GM12864 (cell line): ENCODE measurements at regions not wholly inside any gene's neighbourhood (a gene's known extent, or its start where the extent isn't known, plus 50 kb on each side); places are given as distances from the start of the nearest gene placed in this dataset.

Experiments used
- DNase-seq: peaks from one replicate; pipeline ENCODE4 v3.0.0-alpha.2; 2011; ENCODE audit warnings: low read depth
- H3K4me3 ChIP-seq: 2 replicates; pipeline ENCODE4 v1.5.1; 2011; ENCODE audit warnings: mild to moderate bottlenecking, low read depth, low read length, control low read depth
- TF ChIP-seq, protein P1 (sequence below): IDR thresholded peaks from 2 replicates; pipeline ENCODE4 v1.5.1; 2011; ENCODE audit warnings: low read depth, mild to moderate bottlenecking, moderate library complexity, low read length, control low read depth, inconsistent platforms; ENCODE audit errors: missing control alignments

GRCh38 chr1:239505094-239505493 lies 118.7 kb downstream of the CHRM3 start:
- no peak overlapping the region for H3K4me3 ChIP-seq
- TF ChIP-seq, protein P1, sequence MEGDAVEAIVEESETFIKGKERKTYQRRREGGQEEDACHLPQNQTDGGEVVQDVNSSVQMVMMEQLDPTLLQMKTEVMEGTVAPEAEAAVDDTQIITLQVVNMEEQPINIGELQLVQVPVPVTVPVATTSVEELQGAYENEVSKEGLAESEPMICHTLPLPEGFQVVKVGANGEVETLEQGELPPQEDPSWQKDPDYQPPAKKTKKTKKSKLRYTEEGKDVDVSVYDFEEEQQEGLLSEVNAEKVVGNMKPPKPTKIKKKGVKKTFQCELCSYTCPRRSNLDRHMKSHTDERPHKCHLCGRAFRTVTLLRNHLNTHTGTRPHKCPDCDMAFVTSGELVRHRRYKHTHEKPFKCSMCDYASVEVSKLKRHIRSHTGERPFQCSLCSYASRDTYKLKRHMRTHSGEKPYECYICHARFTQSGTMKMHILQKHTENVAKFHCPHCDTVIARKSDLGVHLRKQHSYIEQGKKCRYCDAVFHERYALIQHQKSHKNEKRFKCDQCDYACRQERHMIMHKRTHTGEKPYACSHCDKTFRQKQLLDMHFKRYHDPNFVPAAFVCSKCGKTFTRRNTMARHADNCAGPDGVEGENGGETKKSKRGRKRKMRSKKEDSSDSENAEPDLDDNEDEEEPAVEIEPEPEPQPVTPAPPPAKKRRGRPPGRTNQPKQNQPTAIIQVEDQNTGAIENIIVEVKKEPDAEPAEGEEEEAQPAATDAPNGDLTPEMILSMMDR = no peak
- DNase-seq = no peak

- DNase-seq = no peak
- TF ChIP-seq, protein P1 = no peak
- H3K4me3 ChIP-seq = no peak overlapping the region
These were observed 121.5 kb downstream of the CHRM3 start for GRCh38 chr1:239507826-239508225.

DNA sequence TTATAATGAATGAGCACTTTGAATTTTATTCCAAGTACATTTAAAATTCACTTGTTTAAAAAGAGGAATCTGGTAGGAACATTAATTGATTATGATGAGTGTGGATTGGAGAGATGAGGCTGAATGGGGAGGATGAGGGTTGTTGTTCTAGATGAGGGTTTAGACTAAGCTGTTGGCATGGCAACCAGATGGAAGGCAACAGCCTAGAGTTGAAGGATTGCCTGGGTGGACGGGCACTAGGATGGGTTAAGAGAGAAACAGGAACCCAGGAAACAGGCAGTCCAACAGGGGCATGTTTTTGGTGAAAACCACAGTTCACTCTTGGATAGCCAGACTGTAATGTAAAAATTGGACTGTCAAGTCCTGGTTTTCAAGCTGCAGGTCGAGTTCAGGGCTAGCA lies 125.5 kb downstream of the CHRM3 start:
- no peak for DNase-seq
- TF ChIP-seq, protein P1 = no peak
- H3K4me3 ChIP-seq = no peak overlapping the region

DNA sequence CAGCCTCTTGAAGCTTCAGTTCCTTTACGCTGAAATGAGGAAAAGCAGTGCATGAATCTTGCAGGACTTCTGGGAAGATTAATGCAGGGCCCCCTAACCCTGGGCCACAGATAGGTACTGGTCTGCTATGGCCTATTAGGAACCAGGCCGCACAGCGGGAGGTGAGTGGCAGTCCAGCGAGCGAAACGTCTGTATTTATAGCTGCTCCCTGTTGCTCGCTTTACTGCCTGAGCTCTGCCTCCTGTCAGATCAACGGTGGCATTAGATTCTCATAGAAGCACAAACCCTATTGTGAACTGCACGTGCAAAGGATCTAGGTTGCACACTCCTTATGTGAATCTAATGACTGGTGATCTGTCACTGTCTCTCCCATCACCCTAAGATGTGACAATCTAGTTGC lies 130.2 kb downstream of the CHRM3 start:
- TF ChIP-seq, protein P1 = no peak
- no peak for DNase-seq

DNA sequence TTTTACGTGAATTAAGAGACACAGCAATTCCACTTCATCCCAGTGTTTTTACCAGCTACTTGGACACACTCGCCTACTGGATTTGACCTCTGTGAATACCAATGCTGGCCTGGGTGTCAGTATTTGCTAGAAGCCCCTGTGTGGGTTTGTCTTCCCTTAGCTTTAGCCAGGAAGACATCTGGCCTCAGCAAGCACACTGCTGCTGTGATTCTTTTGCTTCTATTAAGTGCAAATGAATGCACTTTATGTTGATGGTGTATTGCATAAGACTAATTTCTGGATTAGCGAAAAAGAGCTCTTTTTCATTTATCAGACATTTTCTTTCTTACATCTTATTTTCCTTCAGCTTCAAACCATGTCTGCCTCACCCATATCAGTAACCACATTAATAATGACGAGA lies 140.0 kb downstream of the CHRM3 start:
- TF ChIP-seq, protein P1 = no peak
- DNase-seq = no peak
- no peak overlapping the region for H3K4me3 ChIP-seq

More for the DNA sequence above, 130.2 kb downstream of the CHRM3 start:
- H3K4me3 ChIP-seq = no peak overlapping the region

DNA sequence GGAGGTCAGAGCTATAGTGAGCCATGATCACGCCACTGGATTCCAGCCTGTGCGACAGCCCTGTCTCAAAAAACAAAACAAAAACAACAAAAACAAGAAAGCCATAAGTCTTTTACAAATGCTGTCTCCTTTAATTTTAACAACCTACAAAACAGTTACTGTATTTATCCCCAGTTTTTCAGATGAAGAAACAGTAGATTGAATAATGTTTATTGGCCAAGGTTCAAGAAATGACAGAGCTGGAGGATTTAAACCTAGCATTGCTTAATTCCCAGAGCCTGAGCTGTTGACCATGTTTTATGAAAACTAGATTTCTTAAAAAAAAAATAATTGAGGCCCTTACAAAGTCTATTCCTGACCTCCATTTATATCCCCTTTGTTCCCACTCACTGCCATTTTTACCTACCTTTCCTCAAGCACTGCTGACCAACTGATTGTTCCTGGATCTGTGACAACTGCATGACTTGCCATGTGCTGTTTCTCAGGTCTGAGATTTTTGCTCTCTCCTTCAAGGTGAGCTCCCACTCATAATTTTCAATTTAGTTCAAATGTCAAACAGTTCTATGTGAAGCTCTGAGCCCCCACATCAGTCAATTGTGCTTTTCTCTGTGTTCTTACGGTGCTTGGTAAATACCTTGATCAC lies 140.8 kb downstream of the CHRM3 start:
- H3K4me3 ChIP-seq = no peak overlapping the region
- no peak for DNase-seq
- TF ChIP-seq, protein P1 = no peak

DNA sequence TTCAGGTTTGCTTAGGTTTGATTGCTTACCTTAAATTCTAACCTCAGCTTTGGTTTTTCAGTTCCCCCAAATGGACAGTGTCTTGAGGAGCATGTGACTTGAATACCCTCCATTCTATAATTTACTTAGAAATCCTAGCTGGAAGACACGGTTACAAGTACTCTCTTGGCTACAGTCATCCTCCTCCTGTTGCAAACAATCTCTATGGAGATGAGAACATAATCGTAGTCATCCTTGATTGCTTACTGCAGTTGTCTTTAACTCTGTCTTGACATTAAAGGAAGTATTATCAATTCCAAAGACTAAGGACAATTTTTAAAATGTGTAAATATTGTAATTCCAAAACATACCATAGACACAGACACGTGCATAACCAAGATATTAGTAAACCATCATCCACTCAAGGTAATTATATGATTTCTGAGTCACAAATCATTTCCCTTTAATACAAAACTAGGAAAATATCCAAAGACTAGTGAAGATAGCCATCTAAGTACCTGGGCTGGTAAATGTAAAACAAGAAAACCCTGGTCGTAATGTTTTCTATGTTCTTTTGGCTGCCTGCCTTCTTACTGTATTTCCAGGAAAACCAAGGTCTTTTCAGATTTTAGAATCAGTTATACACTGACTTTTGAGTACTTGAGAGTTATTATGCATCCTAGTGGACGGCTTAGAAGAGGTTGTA lies 149.9 kb downstream of the CHRM3 start:
- no peak overlapping the region for H3K4me3 ChIP-seq
- TF ChIP-seq, protein P1 = no peak
- no peak for DNase-seq
